ENCODE measurements at regions not wholly inside any gene's neighbourhood (a gene's known extent, or its start where the extent isn't known, plus 50 kb on each side); places are given as distances from the start of the nearest gene placed in this dataset.

- RAD21 ChIA-PET (ENCODE audit: unreplicated experiment): interaction anchor here (0.7 to 8.9 kb wide), 24 partner anchors 11 to 215 kb away, joined by 3 to 282 read pairs (median 5); partner anchors contain the start of gene SLC39A10
- POLR2A ChIA-PET: interaction anchor here (0.7 to 8.6 kb wide), 14 partner anchors 11 to 124 kb away, joined by 3 to 109 read pairs (median 6); partner anchors contain the start of gene SLC39A10
- Histone ChIP-seq H3K9ac (ENCODE audit: control insufficient read depth, insufficient read depth, low read length) (peak overlapping the region; percentile 44; the same call in 1 of the 2 replicates), H3K36me3 (ENCODE audit: control insufficient read depth in 2 of 2, insufficient read depth in 2 of 2, low read length in 1 of 2) (no peaks in the 10 kb centered on the region), H3K27me3 (replicated peaks in 1 of 2; ENCODE audit: control insufficient read depth in 2 of 2, insufficient read depth in 2 of 2, low read length in 1 of 2) (no peaks in the 10 kb centered on the region), H3K27ac (ENCODE audit: control insufficient read depth, insufficient read depth) (peak overlapping the region; percentile 63), H2AFZ (ENCODE audit: control insufficient read depth, low read depth, low read length) (peak overlapping the region; percentile 93), H4K20me1 (ENCODE audit: control insufficient read depth, insufficient read depth) (no peaks in the 10 kb centered on the region), H3K4me3 (peak overlapping the region; percentile 48), H3K4me2 (ENCODE audit: control insufficient read depth, insufficient read depth) (peak overlapping the region; percentile 97), H3K4me1 (ENCODE audit: control insufficient read depth, insufficient read depth, low read length) (peaks cover 29% of the 10 kb centered on the region), H3K9me3 (replicated peaks; ENCODE audit: control insufficient read depth, insufficient read depth, low read length) (no peaks in the 10 kb centered on the region; the same call in 2 of the 3 replicates), H3K79me2 (ENCODE audit: control insufficient read depth, insufficient read depth, low read length) (no peaks in the 10 kb centered on the region)
- in situ Hi-C loops (cut with MboI): no loop called here
- peak; percentile 44 for ATAC-seq
- CTCF ChIA-PET: interaction anchor here (1.4 to 16.6 kb wide), 10 partner anchors 11 to 132 kb away, joined by 3 to 218 read pairs (median 12); partner anchors contain the start of gene SLC39A10
- no TSS peak for BruUV-seq (replicated peaks)
- peak; percentile 57 for FAIRE-seq
- no peak for DNase-seq (ENCODE audit: low read depth, low spot score)
- WGBS (ENCODE audit: insufficient coverage, insufficient replicate concordance, low lambda C conversion rate, missing lambda C conversion rate): 0% methylated on average over 5 of the region's 5 CpGs
- TF ChIP-seq ETV6 (conservative IDR thresholded peaks at IDR 0.05 in 1 of 2, IDR thresholded peaks at IDR 0.05 in 1 of 2; ENCODE audit: borderline replicate concordance in 1 of 2, low read depth in 1 of 2) (no peak), EED (IDR thresholded peaks at IDR 0.05; ENCODE audit: low read depth) (no peak), HDGF (IDR thresholded peaks at IDR 0.05) (0 out of 2 replicates have a peak, but pooled peaks have one; percentile 2), RELB (IDR thresholded peaks at IDR 0.05; ENCODE audit: low read depth) (peak; percentile 23; the same call in 1 of the 2 replicates), ZNF384 (IDR thresholded peaks at IDR 0.05; ENCODE audit: borderline replicate concordance, low read depth, low read length) (peak; percentile 54)
- intact Hi-C loops (cut with micrococcal nuclease; ENCODE audit: unreplicated experiment): loop anchor here (10.0 kb wide), 3 partner anchors 118 to 712 kb away; no protein-coding TSS in a partner anchor
- SMC1A ChIA-PET (ENCODE audit: uncharacterized antibody, unreplicated experiment): interaction anchor here (0.5 to 19.9 kb wide), 25 partner anchors 10 to 438 kb away, joined by 3 to 435 read pairs (median 6); partner anchors contain the start of gene SLC39A10
Measured at GRCh38 chr2:195532628-195533271, 124.3 kb upstream of the SLC39A10 start.

Data from GM12878 (cell line).